Loucy (cell line): ENCODE measurements at regions not wholly inside any gene's neighbourhood (a gene's known extent, or its start where the extent isn't known, plus 50 kb on each side); places are given as distances from the start of the nearest gene placed in this dataset.

Source experiments
- CTCF ChIP-seq: fragments of 200-600 bp; sonication (generic); conservative IDR thresholded peaks from 2 replicates; pipeline ENCODE4 v1.5.1; 2014; ENCODE audit warnings: mild to moderate bottlenecking, antibody characterized with exemption, low read length
- EZH2phosphoT487 ChIP-seq: fragments of 200-600 bp; IDR thresholded peaks from 2 replicates; pipeline ENCODE4 v1.6.1; 2018; ENCODE audit warnings: antibody characterized with exemption, mild to moderate bottlenecking, moderate library complexity, borderline replicate concordance

GRCh38 chr7:109226699-109227098 lies 657.0 kb downstream of the DNAJB9 start:
- TF ChIP-seq CTCF (no peak), EZH2phosphoT487 (no peak)
